ENCODE measurements at regions not wholly inside any gene's neighbourhood (a gene's known extent, or its start where the extent isn't known, plus 50 kb on each side); places are given as distances from the start of the nearest gene placed in this dataset.
"Not testable (repeated sequence)": the region's sequence is repeated elsewhere in the genome, so short reads cannot be mapped to it uniquely, and the experiment has no call there.

DNA sequence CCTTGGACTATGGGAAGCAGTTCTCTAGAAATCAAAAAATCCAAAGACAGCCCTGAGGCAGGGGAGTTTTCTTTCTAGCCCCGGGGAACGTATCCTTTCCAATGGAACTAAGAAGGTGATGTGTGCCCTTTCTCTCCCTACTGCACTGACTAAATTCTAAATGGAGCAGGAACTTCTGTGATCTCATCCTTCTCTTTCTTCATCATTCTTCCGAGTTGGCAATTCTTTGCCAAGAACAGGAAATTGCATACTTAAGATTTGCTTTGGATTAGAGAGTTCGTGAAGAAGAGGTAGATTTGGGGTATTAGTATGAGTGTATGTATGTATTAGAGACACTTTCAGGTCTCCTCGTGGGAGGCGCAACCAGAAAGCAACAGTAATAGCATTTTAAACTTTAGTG, 178.0 kb upstream of the PIK3R1 start:
- Mint-ChIP-seq H3K27me3 (ENCODE audit: low read depth) (peaks cover 2% of the 10 kb centered on the region), H3K36me3 (ENCODE audit: insufficient read depth) (no peaks in the 10 kb centered on the region), H3K4me3 (no peak overlapping the region), H3K9me3 (no peaks in the 10 kb centered on the region), H3K4me1 (ENCODE audit: low read depth) (no peaks in the 10 kb centered on the region)
- DNase-seq (no peak), ATAC-seq (no peak)

DNA sequence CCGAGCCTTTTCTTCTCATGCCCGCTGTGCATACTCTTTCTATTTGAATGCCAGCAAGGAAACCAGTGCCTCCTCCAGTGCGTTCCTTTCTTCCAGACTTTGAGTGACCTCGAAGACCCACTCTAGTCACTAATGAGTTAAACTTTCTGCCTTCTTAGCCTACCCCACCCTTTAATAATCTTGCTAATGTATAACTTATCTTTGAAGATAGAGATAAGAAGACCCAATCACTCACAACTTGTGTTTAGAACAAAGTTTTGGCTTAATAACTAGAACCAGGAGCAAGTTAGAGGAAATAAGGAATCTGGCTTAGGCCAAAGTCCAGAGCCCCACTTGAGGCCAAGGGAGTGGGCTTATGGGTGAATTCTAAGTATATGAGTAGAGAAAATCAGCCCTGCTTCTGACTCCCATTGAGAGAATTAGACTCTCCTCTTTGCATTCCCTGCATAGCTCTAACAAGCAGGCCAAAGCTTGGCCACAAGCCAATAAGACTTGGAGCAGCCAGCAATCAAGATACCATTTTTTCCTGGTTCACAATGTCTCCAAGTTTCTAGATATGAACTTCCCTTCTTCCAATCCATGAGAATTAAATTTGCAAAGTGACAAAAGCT, 181.5 kb upstream of the PIK3R1 start:
- Mint-ChIP-seq H3K4me3 (no peak overlapping the region), H3K27me3 (ENCODE audit: low read depth) (no peaks in the 10 kb centered on the region), H3K4me1 (ENCODE audit: low read depth) (no peaks in the 10 kb centered on the region), H3K36me3 (ENCODE audit: insufficient read depth) (no peaks in the 10 kb centered on the region), H3K9me3 (no peaks in the 10 kb centered on the region)
- ATAC-seq = no peak
- no peak for DNase-seq

DNA sequence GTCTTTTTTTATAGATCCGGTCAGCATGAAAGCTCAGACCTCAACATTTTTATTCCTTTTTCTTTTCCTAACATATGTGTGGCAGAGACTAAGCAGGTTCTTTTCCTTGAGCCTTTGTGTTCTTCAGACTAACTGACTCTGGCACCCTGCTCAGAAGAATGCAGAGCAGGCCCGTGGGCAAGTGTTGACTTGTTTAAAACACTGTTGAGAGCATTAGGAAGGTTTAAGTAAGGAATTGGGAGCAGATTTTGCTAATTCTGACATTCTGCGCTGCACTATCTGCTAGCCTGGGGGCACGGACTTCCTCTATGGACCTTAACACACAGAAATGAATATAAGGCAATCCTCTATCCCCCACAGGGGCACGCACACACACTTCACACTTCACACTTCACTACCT, 182.5 kb upstream of the PIK3R1 start:
- Mint-ChIP-seq H3K27me3 (ENCODE audit: low read depth) (no peaks in the 10 kb centered on the region), H3K4me1 (ENCODE audit: low read depth) (no peaks in the 10 kb centered on the region), H3K4me3 (no peak overlapping the region), H3K36me3 (ENCODE audit: insufficient read depth) (no peaks in the 10 kb centered on the region), H3K9me3 (no peaks in the 10 kb centered on the region)
- DNase-seq (no peak), ATAC-seq (no peak)

DNA sequence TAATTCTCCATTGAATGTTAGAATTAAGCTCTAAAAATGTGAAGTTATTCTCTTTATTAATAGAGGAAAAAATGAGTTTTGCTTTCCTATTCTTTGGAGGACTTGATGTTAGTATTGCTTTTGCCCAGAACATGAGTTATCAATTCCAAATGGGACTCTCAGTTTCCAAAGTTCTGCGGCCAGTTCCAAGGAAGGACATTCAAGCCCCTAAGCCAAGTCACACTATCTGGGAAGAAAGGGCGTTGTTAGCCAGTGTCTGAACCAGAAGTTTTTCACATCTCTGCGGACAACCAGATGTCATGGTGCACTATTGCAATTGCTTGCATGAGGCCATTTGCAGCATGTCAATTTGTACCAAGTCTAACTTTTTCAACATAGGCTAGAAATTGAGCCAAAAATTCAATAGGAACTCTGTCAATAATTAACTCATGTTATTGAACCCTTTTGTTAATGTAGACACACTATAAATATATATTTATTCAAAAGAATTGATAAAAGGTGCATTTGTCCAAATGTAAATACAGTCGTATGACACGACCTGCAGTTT, 183.3 kb upstream of the PIK3R1 start:
- ATAC-seq = no peak
- Mint-ChIP-seq H3K36me3 (ENCODE audit: insufficient read depth) (no peaks in the 10 kb centered on the region), H3K4me3 (no peak overlapping the region), H3K9me3 (no peaks in the 10 kb centered on the region), H3K4me1 (ENCODE audit: low read depth) (no peaks in the 10 kb centered on the region), H3K27me3 (ENCODE audit: low read depth) (no peaks in the 10 kb centered on the region)
- DNase-seq = no peak

DNA sequence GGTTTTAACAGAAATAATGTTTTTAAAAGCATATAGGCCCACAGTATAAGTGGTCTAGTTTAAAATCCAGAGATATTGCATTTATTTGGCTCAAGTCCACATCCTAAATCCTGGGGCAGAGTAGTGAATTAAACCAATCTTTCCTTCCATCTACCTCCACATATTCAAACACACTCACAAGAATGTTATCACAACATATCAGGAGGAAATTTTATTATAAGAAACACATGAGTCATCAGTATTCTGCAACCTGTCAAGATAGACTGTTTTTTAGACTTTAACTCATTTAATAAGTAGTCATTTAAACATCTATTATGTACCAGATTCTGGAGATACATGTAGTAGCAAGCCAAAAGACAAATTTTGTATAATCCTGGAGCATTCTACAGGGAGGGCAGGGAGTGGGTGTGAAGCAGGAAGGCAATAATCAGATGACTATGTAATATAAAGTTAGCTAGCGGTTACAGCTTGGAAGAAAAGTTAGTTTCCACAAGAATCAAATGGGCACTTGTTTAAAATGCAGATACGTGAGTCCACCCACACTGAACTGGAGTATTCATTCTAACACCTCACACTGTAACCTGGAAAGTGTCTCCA, 187.3 kb upstream of the PIK3R1 start:
- Mint-ChIP-seq H3K27me3 (ENCODE audit: low read depth) (no peaks in the 10 kb centered on the region), H3K4me3 (no peak overlapping the region), H3K4me1 (ENCODE audit: low read depth) (no peaks in the 10 kb centered on the region), H3K36me3 (ENCODE audit: insufficient read depth) (no peaks in the 10 kb centered on the region), H3K9me3 (no peaks in the 10 kb centered on the region)
- ATAC-seq (no peak), DNase-seq (no peak)

DNA sequence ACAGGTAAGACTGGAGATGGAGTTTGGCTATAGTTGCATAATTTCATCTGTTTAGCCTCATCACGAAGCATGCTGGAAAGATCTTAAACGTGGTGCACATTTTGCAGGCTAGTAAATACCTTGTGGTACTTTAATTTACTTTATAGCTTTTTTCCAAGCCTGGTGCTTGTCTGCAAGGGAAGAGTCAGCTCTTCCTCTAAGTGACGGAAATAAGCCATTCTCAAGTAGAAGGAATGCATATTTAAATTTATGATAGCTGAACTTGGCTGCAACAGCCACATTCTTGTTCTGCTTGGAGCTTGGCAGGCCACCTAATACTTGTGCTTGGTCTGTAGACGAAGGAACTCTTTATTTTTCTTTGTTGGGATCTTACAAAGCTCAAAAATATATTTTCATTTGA, 188.0 kb upstream of the PIK3R1 start:
- Mint-ChIP-seq H3K36me3 (ENCODE audit: insufficient read depth) (no peaks in the 10 kb centered on the region), H3K4me1 (ENCODE audit: low read depth) (no peaks in the 10 kb centered on the region), H3K4me3 (no peak overlapping the region), H3K9me3 (no peaks in the 10 kb centered on the region), H3K27me3 (ENCODE audit: low read depth) (no peaks in the 10 kb centered on the region)
- no peak for DNase-seq
- ATAC-seq = no peak

DNA sequence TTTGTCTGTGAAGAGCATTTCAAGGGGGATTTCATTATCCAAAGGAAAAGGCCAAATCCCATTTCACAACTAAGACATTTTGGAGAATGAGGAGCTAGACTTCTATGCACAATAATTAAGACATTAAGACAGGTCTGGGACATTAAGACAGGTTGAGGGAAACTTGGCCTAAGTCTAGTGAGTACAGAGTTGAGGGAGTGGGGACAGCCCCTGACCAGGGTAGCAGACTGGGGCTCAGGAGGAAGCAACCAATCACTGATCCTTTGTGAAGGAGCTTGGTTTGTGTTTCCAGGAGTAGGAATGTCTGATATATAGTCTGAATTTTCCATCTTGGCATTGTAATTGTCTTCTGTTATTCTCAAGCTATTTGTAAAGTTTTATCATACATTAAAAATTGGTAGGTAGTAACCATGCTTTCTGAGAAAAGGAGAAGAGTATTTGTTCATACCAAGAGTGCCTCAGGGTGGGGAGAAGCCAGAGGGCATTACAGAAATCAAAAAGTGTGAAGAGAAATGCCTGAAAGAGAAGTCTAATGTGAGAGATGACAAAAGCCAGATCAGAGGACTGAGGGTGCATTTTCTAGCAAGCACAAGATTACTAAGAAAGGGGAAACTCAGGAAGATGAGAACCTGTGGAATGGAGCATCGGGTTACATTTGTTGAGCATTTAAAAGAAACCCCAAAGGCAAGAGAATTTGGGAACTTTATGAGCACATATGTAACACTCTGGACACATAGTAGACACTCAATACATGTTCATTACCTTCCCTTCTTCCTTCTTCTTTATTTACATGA, 189.3 kb upstream of the PIK3R1 start:
- H3K4me3 Mint-ChIP-seq = no peak overlapping the region
- no peak for ATAC-seq
- no peak for DNase-seq
- no peaks in the 10 kb centered on the region for H3K4me1 Mint-ChIP-seq (ENCODE audit: low read depth)
- H3K36me3 Mint-ChIP-seq (ENCODE audit: insufficient read depth) = no peaks in the 10 kb centered on the region
- no peaks in the 10 kb centered on the region for H3K9me3 Mint-ChIP-seq
- no peaks in the 10 kb centered on the region for H3K27me3 Mint-ChIP-seq (ENCODE audit: low read depth)

DNA sequence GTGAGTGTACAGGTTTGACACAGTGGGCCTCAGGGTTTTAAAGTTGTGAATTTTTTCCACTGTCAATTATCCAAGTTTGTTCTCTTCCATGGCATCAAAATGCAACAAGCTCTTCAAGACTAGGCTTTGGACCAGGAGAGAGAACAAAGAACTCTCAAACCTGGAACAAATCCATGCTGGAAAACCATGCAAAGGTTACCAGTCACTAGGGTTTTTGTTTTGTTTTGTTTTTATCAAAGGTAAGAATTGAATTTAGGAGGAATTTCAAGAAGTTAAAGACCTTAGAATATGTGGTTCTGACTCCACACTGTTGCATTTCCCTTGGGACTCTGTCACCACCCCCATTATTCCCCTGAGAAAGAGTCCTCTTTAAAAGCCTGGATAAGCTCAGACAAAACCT, 191.1 kb upstream of the PIK3R1 start:
- H3K36me3 Mint-ChIP-seq (ENCODE audit: insufficient read depth) = no peaks in the 10 kb centered on the region
- H3K4me1 Mint-ChIP-seq (ENCODE audit: low read depth) = no peaks in the 10 kb centered on the region
- DNase-seq = no peak
- H3K27me3 Mint-ChIP-seq (ENCODE audit: low read depth) = no peaks in the 10 kb centered on the region
- no peak for ATAC-seq
- H3K4me3 Mint-ChIP-seq = no peak overlapping the region
- H3K9me3 Mint-ChIP-seq = no peaks in the 10 kb centered on the region

DNA sequence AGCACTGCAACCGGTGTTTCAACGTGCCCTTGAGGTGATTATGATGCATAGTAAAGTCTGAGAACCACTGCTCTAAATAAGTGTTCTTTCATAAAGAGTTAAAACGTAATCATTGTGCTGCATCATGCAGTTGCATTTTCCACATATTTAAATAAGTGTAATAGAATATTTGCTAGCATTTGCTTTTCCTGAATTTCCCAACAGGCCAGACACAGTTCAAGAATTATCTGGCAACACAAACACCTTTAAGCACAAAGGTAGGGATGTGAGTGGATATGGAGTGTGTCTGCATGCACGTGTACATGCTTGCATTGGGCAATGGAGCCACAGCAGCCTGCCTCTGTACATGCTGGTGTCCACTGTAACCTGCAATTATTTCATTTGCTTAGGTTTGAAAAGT, 193.6 kb upstream of the PIK3R1 start:
- no peak for DNase-seq
- Mint-ChIP-seq H3K36me3 (ENCODE audit: insufficient read depth) (no peaks in the 10 kb centered on the region), H3K9me3 (no peaks in the 10 kb centered on the region)

DNA sequence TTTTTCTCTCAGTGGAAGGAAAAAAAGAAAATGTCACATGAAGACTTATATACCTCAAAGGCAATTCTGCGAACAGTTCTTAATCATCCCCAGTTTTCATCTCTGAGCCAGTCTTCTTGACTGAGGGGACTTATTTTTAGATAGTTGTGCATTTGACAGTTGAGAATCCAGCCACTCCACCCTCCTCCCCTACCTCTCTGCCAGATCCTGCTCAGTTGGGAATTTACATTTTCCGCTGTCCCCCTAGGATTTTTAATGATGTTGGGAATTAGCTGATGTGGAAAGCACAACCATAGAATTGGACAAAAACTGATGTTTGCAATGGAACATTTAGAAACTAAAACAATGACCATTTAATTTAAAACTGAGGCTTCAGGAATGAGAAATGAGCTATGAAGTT, 194.3 kb upstream of the PIK3R1 start:
- ATAC-seq (no peak), DNase-seq (no peak)
- H3K4me3 Mint-ChIP-seq = no peak overlapping the region
- no peaks in the 10 kb centered on the region for H3K4me1 Mint-ChIP-seq (ENCODE audit: low read depth)
- H3K36me3 Mint-ChIP-seq (ENCODE audit: insufficient read depth) = no peaks in the 10 kb centered on the region
- H3K9me3 Mint-ChIP-seq = no peaks in the 10 kb centered on the region
- H3K27me3 Mint-ChIP-seq (ENCODE audit: low read depth) = no peaks in the 10 kb centered on the region

More for the DNA sequence above, 193.6 kb upstream of the PIK3R1 start:
- no peaks in the 10 kb centered on the region for H3K4me1 Mint-ChIP-seq (ENCODE audit: low read depth)
- H3K27me3 Mint-ChIP-seq (ENCODE audit: low read depth) = no peaks in the 10 kb centered on the region
- H3K4me3 Mint-ChIP-seq = no peak overlapping the region
- no peak for ATAC-seq

DNA sequence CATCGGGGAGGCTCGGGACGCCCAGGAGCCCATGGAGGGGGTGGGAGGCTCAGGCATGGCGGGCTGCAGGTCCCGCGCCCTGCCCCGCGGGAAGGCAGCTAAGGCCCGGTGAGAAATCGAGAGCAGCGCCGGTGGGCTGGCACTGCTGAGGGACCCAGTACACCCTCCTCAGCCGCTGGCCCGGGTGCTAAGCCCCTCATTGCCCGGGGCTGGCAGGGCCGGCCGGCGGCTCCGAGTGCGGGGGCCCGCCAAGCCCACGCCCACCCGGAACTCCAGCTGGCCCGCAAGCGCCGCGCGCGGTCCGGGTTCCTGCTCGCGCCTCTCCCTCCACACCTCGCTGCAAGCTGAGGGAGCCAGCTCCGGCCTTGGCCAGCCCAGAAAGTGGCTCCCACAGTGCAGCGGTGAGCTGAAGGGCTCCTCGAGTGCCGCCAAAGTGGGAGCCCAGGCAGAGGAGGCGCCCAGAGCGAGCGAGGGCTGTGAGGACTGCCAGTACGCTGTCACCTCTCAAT, 195.0 kb upstream of the PIK3R1 start:
- DNase-seq; H3K36me3 Mint-ChIP-seq (ENCODE audit: insufficient read depth); ATAC-seq; H3K9me3 Mint-ChIP-seq; H3K4me1 Mint-ChIP-seq (ENCODE audit: low read depth); H3K4me3 Mint-ChIP-seq; H3K27me3 Mint-ChIP-seq (ENCODE audit: low read depth): not testable (repeated sequence)

DNA sequence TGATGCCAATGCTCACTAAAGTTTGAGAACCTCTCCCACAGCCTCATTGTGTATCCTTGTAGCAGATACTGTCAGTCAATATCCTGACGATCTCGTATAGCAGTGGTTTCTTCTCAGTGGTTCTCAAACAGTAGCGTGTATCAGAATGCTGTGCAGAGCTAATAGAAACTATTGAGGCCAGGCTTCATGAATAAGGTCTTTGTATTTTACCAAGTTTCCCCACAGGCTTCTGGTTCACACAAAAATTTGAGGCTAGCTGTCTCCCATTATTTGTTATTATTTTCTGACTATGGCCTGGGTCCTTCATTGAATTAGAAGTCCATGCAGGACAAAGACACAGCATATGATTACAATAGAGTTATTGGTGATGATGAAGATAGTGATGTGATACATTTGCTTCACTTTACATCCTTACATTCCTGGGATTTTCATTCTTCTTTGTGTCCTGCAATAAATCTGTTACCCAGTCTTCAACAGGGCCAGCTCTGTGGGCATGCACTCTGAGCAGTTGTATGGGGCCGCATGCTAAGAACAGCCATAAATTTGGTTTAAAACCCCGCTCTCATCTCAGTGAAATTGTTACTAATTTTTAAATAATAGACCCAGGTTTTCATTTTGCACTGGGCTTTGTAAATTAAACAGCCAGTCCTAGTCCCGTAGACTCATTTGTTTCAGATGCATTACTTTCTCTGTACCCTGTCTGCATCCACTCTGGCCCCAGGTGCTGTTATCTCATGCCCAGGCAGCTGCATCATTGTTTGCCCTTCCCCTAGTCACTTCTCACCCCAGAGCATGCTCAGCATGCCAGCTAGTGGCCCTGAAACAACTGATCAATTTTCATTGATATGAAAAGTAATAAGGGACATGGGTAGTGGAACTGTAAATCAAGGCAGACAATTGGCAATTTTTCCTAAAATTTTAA, 199.9 kb upstream of the PIK3R1 start:
- ATAC-seq (no peak), DNase-seq (no peak)
- Mint-ChIP-seq H3K4me3 (no peak overlapping the region), H3K36me3 (ENCODE audit: insufficient read depth) (no peaks in the 10 kb centered on the region), H3K4me1 (ENCODE audit: low read depth) (no peaks in the 10 kb centered on the region), H3K9me3 (no peaks in the 10 kb centered on the region), H3K27me3 (ENCODE audit: low read depth) (peaks cover 4% of the 10 kb centered on the region)

DNA sequence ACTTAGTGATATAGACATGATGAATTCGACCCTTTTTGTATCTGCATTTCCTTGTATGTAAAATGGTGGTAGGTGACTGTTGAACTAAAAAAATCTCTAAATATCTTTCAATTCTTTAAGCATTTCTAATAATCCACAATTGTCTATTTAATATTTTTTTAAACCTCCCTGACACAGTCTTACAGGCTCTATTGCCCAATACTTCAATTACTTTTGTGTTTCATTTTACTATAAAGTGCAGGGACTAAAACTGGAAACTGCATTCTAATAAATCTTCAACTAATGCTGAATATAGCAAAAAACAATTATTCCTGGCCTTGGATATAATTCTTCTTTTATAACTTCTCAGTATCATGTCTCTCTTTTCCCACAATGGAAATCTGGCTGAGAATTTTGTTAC, 202.7 kb upstream of the PIK3R1 start:
- Mint-ChIP-seq H3K36me3 (ENCODE audit: insufficient read depth) (no peaks in the 10 kb centered on the region), H3K4me3 (no peak overlapping the region), H3K27me3 (ENCODE audit: low read depth) (peaks cover 4% of the 10 kb centered on the region), H3K4me1 (ENCODE audit: low read depth) (no peaks in the 10 kb centered on the region), H3K9me3 (no peaks in the 10 kb centered on the region)
- no peak for DNase-seq
- ATAC-seq = no peak

DNA sequence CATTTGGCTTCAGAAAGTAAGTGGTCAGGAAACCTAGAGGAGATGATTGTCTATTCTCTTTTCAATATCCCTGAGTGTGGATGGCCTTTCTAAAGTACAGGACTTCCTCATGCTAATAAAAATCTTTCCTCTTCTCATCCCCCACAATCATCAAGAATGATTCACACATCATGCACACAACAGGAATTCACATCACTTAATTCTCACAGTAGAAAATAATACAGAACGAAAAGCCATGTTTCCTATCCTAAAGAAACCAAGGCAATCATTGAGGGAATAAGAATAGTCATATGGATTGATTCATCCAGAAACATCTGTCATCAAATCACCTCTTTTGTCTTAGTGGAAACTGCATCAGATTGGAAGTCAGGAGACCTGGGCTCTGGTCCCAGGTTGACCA, 203.1 kb upstream of the PIK3R1 start:
- peaks cover 4% of the 10 kb centered on the region for H3K27me3 Mint-ChIP-seq (ENCODE audit: low read depth)
- no peak for ATAC-seq

More for the DNA sequence above, 203.1 kb upstream of the PIK3R1 start:
- no peaks in the 10 kb centered on the region for H3K36me3 Mint-ChIP-seq (ENCODE audit: insufficient read depth)
- no peaks in the 10 kb centered on the region for H3K4me1 Mint-ChIP-seq (ENCODE audit: low read depth)
- no peak overlapping the region for H3K4me3 Mint-ChIP-seq
- no peak for DNase-seq
- H3K9me3 Mint-ChIP-seq = no peaks in the 10 kb centered on the region

Measured in activated T-cell treated with anti-CD3 and anti-CD28 coated beads, Interleukin-2, amount 50 U/mL, for 4 hours (primary cell).